ENCODE measurements at regions not wholly inside any gene's neighbourhood (a gene's known extent, or its start where the extent isn't known, plus 50 kb on each side); places are given as distances from the start of the nearest gene placed in this dataset.

DNA sequence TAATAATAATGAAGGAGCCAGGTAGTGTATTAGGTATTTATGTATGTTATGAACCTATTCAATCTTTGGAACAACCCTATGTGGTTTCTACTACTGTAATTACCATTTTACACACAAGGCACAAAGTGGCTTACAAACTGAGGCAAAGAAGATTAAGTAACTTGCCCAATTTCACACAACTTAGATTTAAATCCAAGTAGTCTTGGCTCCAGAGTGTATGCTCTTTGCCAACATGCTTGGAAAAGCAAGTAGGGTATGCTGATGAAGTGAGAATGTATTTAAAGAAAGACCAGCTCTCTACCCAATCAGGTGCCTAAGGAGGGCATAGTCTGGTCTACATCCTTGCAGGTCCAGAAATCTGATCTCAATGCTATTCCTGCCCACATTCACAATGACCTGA lies 463.2 kb downstream of the METTL15 start:
- no peak for DNase-seq

DNA sequence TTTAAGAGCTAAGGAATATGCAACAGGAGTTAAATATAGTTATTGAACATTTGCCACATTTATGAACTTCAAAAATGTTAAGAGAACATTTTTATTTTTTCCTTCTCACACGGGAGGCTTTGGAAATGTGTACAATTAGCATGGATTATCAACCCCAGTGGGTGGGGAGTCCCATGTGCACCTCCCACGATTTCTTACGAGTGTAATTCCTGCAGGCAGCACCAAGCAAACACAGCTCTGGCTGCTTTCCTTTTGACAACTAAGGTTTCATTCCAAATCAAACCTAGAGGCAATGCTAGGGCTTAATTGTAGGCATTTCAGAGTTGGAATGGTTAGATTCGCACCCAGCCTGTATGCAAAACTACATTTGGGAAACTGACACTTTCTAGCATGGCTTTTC lies 460.9 kb downstream of the METTL15 start:
- DNase-seq = no peak

DNA sequence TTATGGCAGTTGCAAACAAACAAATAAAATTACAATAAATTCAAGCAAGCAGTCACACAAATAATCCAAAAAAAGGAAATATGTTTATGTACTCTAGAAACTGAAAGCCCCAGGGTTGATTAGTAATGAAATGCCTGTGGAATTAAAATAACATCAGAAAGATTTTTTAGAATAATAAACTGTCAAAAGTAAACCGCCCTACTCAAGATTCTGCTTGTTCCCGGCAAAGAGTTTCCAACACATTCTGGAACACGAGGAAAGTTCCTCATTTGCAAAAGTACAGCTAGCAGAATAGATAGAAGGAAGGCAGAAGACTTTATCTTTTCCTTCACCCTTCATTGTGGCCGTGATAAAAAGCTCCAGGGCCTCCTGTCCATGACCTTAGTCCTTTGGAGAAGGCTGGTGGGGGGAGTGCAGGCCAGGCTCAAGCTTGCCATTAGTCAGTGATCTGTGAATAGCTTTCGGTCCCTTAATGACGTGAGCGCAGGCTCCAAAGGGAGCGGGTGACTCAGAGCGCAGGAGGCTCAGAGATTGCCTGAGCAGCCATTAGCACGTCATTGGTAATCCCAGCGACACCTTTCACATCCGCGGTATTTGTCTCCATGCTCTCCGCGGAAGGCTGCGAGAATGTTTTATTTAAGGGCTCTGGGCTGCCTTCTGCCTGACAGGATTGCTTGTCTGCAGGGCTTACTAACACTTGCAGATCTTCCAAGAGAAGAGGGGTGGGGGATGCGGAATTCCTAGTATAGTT lies 458.3 kb downstream of the METTL15 start:
- DNase-seq = peak; percentile 91

DNA sequence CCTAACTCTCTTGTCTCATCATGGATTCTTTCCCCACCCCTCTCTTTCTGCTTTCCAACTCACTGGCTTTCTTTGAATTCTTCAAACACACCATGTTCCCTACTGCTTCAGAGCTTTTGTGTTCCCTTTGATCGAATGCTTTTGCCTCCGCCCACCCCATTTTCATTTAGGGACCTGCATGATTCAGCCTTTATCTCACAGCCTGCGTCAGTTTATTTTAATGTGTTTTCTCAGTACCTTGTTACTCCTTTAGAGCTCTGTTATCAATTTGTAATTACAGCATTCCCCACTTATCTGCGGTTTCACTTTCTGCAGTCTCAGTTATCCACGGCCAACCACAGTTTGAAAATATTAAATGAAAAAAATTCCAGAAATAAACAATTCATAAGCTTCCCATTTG lies 451.3 kb downstream of the METTL15 start:
- DNase-seq = no peak

DNA sequence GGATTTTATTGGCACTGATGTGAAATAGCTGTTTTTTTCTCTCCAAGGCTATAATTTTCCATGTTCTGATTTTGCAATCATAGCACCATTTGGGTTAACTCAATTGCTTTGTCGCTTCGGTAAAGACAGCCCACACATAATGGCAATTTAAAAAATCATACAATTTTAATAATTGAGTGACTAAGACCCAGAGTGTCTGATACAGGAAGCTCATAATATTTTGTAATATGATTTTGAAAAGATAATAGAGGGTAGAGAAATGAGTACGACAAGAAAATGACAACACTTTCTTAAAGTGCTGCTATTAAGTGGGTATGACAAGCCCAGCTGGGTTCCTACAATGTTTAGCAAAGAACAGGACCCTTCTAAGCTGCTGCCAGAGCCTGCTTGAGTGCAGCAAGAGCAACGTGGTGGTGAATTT lies 439.1 kb downstream of the METTL15 start:
- DNase-seq = no peak

DNA sequence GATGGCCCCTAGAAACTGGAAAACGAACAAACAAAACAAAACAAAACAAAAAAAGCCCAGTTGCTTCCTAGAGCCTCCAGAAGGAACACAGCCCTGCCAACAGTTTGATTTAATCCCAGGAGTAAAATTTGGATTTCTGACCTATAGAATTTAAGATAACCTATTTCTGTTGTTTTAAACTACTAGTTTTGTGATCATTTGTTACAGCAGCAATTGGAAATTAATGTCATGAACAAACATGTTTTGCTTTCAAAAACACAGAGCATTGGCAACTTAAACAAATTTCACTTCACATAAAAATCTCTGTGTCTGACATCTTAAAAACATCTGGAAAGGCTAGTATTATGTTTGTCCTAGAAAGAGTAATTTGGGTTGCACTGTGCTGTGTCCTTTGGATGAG lies 437.3 kb downstream of the METTL15 start:
- DNase-seq = no peak

DNA sequence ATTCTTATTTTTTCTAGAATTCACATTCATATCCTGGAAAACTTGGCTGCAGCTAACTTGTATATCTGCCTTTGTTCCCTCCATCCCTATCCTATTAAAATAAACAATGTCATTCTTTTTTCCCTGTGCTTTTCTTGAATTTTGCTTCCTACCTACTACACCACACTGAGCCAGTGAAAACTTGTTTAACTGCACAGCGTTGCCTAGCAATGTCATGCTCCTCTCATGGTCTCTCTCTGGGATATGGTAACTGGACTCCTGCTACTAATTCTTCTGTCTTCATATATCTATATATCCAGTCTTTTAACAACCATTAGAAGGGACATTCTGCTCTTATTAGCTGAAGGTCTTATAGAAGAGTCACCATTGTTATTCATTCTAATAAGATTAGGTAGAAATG lies 434.4 kb downstream of the METTL15 start:
- DNase-seq = no peak

DNA sequence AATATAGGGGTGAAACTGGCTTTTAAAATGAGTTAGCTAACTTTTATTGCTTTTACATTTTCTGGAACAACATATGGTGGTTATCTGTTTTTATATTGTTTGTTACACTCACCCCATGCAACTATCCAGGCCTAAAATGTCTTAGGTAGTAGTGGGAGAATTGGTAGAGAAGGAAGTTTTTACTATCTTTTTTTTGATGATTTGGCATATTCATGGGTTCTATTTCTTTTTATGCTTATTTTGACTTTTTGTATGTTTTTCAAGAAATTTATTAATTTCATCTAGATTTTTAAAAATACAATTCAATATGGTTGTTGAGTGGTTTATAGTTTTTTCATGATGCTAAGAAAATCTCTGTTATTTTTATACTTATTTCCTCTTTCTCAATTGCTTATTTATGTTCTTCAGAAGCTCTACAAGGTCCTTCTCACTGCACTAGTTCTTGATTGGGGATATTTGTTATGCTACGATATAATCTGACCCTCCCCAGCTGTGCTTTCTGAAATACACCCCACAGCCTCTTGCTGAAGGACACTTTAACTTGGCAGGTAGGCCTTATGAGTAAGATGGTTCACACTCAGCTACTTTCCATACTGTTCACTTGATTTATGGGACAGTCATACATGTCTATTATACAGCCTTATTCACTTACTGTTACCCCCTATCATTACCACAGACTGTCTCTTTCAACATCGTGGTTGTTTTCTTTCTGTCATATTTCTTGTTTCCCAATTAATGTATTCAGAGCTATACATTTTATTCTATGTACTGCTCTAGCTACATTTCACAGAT lies 431.2 kb downstream of the METTL15 start:
- no peak for DNase-seq

DNA sequence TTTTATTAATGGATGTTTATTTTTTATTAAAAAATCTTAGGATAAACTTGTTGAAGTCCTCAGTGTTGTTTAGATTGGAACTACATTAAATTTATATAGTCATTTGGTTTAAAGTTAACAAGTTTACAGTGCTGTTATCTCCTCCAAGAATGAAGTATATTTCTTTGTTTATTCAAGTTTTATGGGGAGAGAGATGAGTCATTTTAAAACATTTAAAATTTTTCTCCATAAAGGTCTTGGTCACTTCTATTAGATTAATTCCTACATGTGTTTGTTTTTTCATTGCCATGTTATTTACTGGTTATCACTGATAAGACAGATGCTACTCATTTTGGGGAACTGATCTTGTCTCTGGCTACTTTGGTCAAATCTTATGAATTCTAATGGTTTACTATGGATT lies 429.6 kb downstream of the METTL15 start:
- DNase-seq = no peak

DNA sequence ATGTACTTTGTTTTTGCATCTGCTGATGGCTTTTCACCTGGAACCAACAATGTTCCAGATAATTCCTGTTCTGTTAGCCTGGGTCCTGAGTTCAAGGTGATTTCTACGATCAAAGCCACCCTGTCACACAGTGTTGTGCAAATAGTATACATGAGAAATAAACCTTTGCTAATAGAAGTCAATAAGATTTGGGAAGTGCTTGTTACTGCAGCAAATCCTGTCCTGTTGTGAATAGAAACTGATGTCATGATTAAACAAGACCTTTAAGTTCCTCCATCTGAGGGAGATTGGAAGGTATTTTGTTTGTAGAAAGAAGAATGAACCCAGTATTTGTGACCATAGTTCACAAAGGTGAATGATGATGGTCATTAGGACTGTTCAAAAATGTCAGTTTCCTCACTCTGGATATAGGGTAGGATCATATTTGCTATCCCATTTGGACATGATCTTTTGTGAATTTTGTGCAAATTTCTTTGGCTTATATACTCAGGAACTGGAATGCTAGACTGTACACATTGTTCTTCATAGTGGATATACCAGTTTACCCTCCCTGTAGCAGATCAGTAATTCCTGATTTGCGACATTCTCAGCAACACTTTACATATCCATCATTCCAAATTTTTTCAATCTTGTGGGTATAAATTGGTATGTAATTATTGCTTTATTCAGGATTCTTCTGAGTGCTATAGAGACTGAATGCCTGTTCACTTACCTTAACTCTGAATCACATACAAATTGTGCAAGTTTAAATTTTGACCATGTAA lies 428.5 kb downstream of the METTL15 start:
- no peak for DNase-seq

DNA sequence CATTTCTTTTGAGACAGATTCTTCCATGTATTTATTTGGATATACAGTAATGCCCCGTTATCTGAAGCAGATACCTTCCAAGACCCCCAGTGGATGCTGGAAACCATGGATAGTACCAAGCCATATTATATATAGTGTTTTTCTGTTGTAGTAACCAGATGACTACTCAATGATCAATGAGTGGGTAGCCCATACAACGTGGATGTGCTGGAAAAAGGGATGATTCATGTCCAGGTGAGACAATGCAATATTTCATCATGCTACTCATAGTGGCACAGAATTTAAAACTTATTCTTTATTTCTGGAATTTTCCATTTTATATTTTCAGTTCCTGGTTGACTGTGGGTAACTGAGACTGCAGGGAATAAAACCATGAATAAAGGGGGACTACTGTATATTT lies 427.5 kb downstream of the METTL15 start:
- no peak for DNase-seq

DNA sequence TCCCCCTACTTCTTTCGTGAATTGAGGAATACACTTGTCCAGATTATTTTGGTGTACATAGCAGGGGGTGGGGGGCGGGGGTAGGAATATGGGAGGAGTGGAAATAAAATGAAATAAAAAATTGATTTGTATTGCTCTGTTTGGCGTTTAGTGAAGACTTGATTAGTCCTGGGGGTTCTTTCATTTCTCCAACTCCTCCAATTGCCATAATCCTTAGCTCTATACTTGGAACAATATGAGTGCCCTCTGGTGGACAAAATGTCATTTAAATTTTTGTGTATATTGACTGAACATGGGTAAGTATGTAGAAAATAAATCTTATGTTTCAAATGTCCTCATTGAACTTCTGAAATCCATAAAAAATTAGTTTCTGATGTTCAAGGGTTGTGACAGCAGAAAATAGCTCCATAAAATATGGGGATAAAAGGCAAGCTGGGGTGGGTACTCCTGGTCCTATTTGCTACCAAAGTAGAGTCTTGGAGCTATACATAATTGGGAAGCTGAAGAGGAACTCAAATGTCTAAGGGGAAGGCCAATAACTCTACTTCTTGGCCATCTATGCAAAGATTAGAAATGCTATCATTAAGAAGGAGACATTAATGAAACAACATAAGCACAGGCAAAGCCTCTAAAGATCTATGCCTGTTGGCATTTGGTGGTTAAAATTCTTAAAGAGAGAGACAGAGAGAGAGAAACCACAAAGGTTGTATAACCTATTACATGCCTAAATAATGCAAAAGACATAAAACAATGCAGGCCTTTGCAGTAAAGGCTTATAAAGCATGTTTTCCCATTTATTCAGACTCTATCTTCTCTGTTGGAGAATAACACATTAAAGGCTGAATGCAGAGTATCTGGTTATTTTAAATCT lies 421.6 kb downstream of the METTL15 start:
- DNase-seq = peak; percentile 72

DNA sequence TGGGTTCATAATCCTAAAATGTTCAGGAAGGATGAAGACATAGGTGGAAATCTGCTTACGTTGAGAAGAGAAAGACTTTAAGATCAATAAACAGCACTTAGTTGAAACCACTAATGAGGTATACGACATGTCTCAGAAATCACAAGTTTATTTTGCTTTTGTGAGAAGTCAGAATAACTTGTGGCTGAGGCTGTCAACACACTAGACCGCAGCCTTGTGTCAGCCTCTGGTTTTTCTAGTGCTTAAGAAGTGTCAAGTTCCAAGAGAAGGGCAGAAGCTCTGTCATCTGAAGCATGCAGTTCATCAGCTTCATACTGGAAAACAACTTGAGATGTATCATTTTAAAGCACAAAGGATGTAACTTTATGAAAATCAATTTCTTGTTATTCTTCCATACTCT lies 420.9 kb downstream of the METTL15 start:
- DNase-seq = no peak

DNA sequence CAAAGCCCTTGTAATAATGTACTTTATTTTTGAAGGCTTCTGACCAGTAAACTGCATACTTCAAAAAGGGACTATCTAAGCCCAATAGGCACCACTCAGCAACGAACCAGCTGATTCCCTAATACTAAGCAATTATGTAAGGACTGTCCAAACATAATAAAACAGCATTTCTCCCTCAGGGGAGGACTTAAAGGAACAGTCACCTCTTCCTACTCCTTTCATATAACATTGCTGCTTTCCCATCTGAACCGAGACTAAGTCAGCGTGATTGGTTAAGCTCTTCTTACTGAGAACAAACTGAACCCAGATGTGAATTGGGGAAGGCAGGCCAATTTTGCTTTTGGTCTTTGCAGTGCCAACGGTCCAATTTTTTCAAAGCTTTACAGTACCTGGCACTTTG lies 420.0 kb downstream of the METTL15 start:
- DNase-seq = no peak

DNA sequence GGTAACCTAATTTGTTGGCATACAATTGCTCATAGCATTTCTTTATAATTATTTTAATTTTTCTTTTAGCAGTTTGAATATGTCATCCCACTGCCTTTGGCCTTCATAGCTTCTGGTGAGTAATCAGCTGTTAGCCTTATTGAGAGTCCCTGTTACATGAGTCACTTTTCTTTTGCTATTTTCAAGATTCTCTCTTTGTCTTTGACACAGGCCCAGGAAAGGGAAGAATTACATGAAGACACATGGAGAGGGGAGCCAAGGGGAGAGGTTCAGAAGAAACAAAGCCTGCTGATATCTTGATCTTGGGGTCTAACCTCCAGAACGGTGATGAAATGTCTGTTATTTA lies 418.2 kb downstream of the METTL15 start:
- DNase-seq = no peak

DNA sequence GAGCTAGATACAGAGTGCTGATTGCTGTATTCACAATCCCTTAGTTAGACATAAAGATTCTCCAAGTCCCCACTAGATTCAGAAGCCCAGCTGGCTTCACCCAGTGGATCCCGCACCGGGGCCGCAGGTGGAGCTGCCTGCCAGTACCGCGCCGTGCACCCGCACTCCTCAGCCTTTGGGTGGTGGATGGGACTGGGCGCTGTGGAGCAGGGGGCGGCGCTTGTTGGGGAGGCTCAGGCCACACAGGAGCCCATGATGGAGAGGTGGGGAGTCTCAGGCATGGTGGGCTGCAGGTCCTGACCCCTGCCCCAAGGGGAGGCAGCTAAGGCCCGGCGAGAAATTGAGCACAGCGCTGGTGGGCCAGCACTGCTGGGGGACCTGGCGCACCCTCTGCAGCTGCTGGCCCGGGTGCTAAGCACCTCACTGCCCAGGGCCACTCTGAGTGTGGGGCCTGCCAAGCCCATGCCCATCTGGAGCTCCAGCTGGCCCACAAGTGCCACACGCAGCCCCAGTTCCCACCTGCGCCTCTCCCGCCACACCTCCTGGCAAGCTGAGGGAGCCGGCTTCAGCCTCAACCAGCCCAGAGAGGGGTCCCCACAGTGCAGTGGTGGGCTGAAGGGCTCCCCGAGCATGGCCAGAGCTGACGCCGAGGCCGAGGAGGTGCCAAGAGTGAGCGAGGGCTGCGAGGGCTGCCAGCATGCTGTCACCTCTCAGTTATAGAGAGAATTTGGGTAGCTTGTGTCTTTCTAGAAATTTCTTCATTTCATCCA lies 417.6 kb downstream of the METTL15 start:
- DNase-seq = no peak

DNA sequence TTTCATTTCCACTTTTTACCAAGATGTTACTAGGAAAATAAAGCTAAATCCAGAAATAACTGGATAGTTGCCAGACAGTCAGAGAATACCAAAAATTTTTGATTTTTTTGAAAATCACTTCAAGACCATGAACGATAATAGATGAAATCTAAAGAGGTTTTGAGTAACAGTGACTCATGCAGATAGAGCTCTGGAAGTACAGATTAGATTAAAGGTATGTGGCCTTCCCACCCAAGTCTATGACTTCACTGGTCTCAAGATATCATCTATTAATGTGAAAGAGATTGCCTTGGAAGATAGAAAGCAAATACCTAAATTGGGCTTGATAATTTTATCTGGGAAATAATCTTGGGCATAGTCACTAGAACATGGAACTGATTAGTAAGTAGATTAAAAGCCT lies 415.9 kb downstream of the METTL15 start:
- DNase-seq = no peak

DNA sequence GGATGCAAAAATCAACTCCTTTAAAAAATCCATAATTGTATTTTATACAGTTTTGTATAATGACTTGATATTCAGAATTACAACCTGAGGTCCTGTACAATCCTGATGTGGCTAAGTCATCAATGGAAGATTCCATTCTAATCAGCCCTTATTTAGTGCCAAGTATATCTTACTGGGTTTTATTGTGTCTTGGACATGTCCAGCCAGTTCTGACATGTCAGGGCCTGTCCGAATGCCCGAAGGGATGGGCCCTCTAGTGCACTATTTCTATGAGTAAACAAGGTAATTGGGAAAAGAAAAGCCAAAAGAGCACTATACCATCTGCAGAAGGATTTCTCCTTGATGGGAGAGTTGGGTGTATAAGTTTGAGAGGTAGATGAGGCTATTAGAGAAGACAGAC lies 412.9 kb downstream of the METTL15 start:
- no peak for DNase-seq

DNA sequence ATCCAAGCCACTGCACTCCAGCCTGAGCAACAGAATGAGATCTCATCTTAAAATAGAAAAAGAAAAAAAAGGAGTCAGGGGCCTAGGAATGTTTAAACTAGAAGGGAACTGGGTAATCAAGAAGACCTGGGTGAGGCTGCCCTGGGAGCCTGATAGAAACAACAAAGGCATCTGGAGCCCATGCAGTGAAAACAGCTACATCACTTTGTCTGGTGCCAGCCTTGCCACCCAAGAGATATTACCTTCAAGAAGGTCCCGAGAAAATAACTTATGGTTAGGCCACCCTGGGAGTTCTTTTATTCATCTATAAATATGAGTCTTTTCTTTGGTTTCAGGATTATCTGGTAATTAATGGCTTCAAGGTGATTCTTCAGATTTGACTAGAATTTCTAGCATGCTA lies 412.1 kb downstream of the METTL15 start:
- no peak for DNase-seq

DNA sequence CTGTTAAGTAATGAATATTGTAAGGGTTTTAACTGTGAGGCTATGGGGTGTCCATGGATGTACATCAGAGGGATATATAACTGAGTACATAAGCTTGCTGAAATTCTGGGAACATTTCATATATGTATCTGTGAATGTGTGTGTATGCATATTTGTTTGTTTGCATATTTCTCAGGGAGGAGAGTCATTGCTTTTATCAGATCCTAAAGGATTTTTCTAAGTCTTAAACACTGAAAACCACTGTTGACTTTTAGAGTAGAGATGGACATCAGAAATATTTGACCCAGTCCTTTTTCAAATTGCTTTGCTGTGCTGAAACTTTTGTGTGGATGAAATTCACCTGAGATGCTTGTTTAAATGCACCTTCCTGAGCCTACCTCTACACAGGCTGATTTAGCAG lies 410.6 kb downstream of the METTL15 start:
- no peak for DNase-seq

DNA sequence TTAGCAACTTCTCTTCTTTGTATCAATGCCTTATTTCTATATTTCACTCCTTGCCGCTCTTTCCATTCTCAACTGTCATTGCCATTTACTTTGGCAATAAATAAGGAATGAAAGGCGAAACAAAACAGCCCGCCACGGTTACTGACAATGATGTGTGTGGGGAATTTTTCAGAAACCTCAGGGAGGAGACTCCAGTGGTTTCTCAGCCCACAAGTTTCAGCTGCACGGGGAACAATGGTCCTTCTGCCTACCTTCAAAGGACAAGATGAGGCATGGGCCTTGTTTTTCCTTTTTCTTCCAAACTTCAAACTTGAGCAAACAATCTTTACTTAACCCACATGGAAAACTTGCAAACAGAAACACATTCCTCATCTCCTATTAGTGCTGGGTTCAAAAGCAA lies 409.4 kb downstream of the METTL15 start:
- DNase-seq = no peak

DNA sequence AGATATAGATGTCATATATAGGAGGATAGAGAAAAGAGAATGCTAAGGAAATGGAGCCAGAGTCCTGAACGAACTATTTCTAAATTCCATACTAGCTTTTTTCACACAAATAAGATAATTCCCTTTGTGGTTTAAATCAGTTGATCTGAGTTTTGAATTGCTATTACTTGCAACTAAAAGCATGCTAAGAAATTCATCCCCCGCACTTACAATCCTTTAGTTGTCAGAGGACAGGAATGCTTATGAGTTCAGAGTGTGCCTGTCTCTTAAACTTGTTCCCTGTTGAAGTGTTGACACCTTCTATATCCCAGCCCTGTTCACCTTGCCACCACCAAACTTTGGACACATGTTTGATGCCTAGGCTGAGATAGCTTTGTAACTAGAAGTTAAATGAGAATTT lies 406.2 kb downstream of the METTL15 start:
- no peak for DNase-seq
